GM21825 (cell line): ENCODE measurements at regions not wholly inside any gene's neighbourhood (a gene's known extent, or its start where the extent isn't known, plus 50 kb on each side); places are given as distances from the start of the nearest gene placed in this dataset.

Experiments
- ATAC-seq: cut with Tn5 transposase; IDR thresholded peaks from one replicate; pipeline ENCODE4 v1.9.1; 2021; ENCODE audit warnings: mild to moderate bottlenecking, moderate library complexity; ENCODE audit not compliant: unreplicated experiment

DNA sequence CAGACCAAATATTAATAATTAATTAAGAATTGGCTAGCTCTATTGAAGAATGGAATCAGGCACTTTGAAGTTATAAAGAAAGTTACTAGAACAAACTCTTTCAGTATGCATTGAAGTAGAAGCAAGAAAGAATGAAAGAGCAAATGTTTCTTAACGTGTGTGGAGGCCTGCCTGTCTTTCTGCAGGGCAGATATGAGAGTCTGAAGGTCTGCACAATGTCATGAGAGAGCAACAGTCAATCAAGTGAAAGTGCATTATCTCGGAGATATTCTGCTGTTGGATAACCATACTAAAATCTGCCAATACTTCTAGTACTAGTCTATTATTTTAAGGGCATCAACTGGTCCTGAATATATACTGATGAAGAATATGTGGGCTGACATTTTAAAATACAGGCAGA, 1270.8 kb downstream of the ZPLD1 start:
- ATAC-seq, result no peak

DNA sequence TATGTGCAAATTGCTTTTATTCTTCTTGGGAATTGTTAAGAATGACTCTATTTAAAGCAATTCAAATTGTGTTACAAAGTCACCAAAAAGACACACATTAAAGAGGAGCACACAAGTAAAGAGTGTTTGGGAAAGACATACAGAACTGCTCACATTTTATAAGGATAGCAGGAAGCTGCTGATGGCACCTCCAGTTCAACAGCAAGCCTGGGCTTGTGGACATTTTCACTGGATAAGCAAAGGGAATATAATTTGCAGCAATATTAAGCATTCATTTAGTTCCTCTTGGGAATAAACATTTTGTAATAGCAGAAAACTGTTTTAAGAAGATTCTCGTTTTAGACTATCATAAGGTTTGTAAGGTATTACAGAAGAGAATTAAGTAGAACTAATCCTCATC, 1271.9 kb downstream of the ZPLD1 start:
- ATAC-seq, result no peak

DNA sequence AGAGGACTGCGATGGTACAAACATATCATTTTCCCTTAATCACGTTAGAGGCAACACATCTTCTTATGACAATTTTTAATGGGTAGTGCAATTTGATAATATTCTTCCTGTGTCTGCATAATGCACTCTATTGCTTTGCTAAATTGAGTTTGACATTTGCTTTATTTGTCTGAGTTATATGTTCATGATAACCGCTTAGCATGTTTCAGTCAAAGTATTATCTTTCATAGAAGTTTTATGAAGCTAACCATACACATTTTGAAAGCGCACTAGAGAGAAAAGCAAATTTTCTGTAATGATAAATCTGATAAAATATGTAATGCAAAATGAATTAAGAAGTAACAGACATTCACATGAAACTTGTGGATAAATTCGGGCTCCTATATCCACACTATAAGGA, 1276.9 kb downstream of the ZPLD1 start:
- no peak for ATAC-seq

DNA sequence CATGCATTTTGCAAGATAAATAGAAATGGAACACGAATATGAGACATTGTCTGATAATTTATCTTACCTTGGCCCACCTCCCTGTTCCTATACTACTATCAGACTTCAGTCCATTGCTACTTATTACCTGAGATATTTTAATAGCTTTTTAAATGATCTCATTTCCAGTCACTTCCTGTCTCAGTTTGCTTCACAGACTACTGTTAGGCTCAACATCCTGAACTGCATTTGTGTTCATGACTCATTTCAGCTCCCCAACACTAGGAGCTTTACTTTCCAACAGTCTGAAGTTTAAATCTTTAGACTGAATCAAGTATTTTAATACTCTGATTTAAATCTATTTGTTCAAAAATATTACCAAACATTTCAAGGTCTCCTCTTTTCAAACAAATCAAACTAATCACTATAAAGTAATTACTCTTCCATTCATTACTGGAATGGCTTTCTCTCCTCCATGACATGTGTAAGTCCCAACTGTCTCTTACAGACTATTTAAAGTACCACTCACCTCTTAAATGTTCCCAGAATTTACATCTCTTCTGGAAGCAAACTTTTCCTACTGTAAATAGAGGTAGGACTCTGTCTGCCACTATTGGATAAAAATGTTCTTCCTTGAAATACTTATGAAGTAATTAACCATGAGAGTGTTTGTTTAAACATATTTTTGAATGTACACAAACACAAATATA, 1277.6 kb downstream of the ZPLD1 start:
- no peak for ATAC-seq

DNA sequence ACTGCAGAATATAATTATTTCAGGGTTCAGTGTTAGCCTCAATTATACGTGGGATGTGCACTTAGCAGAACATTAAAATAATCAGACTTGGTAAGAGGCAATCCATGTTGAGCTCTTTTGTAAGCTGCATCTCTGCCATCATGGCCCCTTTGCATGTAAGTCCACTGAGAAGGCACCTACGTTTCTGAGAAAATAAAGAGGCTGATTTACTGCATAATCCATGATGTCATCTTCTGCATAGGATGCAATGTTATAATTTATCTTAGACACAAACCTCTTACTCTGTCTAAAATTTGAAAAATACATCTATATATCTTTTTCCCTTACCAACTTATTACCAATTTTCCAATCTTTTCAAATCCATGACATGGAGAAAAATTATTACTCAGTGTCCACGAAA, 1294.7 kb downstream of the ZPLD1 start:
- no peak for ATAC-seq

DNA sequence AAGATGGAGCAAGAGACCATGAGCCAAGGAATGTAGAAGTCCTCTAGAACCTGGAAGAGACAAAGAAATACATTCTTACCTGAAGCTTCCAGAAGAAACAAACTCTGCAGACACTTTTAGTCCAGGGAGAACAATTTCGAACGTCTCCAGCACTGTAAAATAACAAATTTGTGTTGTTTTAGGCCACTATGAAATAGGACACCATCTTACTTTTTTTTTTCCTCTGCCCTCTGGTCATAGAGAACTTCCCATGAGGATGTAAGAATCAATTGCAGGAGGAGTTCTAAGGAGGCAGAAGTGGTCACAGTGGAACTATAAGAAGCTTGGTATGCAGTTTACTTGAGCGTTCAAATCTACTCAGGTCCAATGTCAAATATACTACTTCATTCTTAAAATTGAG, 1295.9 kb downstream of the ZPLD1 start:
- ATAC-seq, result no peak

DNA sequence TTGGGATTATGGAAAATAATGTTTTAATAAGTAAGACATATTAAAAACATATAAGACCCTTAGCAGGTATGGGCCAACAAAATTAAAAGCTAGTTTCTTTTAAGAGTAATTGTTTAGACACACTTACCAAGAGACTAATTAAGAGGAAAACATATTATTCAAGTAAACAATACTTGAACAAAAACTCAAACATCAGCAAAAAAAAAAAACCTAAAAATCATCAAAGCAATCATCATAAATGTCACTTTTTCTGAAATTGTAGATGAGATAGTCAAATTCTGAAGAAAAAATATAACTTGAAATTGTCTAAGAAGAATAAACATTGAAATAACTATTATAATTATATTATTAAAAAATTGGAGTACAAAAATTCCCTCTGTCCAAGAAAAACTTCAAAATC, 1318.2 kb downstream of the ZPLD1 start:
- ATAC-seq, result no peak

DNA sequence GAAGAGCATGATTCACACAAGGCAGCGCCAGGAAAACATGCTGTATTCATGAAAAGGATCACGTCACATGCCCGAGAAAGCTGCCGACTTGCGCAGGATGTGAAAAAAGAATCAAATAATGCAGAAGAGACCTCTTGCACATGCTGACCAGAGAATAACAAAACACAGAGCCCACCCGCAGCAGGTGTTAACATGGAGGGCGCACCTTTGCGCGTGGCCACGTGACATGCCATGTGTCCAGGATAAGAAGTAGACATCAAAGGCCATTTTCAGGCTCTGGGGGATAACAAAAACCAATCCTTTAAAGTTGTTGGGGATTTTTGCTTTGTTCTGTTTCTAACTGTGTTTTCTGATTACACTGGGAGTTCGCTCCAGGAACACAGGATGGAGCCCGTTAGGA, 1332.8 kb downstream of the ZPLD1 start:
- no peak for ATAC-seq

DNA sequence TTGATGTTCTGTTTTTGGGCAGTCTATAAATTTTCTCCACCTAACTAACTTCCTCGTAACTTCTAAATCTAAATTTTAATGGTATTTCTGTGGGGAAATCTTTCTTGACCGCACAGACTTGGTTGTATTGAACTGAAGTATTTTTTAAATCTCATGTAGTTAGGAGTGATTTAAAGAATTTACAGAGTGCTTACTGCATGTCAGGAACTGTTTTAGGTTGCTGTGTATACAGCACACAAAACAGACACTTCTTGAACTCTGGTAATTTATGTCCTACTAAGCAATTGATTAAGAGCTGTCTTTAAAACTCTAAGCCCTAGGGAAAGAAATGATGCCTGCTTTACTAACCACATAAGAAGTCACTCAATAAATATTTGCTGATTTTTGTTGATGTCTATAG, 1350.2 kb downstream of the ZPLD1 start:
- ATAC-seq, result no peak

DNA sequence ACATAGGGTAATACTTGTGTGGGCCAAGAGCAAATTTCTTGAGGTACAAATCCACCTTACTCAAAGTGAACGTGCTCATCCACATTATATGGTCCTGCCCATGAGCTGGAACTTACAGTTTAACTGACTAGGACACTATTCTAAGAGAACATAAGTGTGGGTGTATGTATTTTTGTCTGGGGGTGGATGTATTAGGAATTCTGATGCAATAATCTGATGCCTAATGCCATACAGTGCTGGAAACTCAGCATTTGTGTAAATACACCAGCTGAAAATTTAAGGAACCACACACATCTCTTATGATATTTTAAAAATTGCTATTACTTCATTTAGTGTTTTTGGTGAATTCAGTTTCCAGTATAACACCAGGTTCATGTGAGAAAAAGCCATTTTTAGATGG, 1350.7 kb downstream of the ZPLD1 start:
- no peak for ATAC-seq

DNA sequence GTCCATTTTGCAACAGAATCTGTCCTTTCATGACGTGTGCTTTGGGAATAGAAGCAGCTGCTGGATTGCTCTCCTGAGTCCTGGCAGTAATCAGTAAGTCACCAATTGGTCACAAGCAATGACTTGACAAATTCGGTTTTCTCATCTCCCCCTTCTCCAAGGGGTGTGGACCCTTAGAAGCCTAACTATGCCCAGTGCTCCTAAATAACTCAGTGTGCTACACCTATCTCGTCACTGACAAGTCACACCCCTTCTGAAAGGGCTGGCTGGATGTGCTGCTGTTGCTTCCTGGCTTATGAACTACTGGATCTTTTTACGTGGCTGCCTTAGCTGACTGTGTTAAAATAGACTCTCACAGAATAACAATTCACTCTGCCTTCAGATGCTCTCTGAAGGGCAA, 1351.5 kb downstream of the ZPLD1 start:
- ATAC-seq, result no peak

DNA sequence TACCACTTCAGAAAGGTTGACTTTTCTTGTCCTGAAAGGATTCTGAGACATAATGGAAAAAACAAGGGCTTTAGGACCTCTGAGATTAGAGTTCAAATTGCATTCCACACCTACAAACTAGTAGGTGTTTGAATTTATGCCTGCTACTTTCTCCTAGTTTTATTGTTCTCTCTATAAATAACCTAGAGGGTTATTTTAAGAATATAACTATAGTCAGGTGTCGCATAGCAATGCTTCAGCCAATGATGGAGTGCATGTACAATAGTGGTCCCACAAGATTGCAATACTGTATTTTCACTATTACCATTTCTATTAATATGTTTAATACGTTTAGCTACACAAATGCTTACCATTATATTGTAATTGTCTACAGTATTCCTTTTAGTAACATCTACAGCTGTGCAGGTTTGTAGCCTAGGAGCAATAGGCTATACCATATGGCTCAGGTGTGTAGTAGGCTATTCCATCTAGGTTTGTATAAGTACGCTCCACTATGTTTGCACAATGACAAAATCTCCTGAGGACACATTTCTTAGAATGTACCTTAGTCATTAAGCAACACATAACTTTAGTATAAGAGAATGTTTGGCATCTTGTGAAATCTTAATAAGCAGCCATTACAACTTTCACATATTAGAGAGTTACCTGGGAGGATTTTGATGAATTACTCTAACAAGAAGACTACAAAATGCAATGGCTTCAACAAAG, 1352.5 kb downstream of the ZPLD1 start:
- ATAC-seq, result no peak

DNA sequence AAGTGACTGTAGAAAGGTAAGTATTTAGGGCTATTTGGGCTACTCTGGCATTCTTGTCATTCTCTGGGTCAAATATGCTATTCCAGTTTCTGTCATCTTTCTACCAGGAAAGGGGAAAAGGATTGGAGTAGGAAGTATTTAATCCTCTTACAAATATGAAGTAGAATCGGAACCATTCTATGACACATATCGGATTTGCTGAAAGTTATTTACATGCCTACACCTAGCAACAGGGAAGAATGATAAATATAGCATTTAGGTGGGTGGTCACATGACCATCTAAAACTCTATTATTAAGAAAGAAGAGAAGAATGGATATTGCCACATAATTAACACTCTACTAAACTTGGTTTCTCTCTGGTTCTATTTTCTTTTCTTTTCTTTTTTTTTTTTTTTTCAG, 1353.1 kb downstream of the ZPLD1 start:
- ATAC-seq, result no peak

DNA sequence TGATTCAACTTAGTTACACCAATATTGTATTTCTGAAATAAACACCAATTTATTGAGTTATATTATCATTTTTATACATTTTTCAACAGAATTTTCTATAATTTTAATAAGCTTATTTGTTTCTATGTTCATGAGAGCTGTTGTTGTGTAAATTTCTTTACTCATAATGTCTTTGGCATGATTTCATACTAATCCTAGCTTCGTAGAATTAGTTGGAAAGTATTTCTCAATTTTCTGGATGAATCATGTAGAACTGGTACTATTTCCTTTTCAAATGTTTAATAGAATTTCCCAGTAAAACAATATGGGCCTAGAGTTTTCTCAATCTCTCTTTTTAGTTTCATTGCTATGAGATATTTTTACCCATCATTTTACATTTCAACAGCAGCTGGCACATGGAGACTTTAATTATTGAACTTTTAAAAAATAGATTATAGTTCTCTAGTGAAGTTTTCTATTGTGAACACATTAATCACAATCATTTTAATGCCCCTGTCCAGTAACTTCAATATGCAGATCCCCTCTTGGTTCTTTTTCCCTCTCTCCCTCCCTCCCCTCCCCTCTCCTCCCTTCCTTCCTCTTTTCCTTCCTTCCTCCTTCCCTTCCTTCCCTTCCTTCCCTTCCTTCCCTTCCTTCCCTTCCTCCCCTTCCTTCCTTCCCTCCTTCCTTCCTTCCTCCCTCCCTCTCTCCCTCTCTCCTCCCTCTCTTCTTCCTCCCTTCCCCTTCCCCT, 1357.1 kb downstream of the ZPLD1 start:
- no peak for ATAC-seq

DNA sequence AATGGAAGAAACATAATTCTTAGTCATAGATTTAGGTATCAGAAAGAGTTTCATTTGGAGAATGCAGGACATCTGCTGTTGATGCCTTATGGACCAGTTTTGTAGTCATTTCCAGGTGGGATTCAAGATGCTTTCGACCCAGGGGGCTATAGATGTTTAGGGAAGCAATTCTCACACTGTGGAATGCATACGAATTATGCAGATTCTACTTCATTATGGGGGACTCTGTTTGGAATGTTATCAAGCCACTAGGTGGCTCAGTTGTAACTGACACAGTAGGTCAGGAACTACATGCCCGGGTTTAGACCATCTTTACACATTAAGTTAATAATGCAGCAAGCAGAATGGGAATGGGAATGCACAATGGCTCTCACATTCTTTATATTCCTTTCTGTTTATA, 1359.8 kb downstream of the ZPLD1 start:
- no peak for ATAC-seq

DNA sequence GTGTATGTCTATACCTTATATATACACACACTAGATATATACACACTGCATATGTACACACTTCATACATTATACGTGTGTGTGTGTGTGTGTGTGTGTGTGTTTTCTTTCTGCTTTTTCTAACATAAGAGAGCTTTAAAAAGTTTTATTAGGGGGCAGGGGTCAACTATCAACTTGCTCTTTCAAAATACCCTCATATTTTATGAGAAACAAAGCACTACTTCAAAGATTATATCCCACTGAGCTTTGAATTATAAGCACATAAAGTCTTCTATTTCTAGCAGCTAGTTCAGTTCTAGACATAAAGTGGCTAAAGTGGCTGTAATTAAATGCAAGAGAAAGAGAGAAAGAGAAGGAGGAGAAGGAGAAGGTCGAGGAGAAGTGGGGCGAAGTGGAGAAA, 1361.3 kb downstream of the ZPLD1 start:
- no peak for ATAC-seq

DNA sequence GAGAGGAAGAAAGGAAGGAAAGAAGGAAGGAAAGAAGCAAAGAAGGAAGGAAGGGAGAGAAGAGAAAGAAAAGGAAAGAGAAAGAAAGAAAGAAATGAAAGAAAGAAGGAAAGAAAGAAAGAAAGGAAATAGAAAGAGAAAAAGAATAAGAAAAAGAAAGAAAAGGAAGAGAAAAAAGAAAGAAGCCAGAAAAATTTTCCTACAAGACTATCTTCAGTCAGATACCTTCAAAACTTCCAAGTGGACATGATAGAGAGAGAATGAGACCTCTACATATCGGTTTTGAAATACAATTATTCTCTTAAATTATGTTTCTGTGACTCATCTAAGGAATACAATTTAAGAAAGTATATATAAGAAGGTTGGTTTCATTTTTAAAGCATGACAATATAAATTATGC, 1369.0 kb downstream of the ZPLD1 start:
- no peak for ATAC-seq

DNA sequence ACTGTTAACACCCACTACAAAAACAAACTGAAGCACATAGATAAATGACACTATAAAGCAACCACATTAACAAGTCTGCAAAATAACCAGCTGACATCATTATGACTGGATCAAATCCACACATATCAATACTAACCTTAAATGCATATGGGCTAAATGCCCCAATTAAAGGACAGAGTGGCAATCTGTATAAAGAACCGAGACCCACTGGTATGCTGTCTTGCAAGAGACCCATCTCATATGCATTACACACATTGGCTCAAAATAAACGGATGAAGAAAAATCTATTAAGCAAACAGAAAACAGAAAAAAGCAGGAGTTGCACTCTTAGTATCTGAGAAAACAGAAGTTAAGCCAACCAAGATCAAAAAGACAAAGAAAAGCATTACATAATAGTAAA, 1375.4 kb downstream of the ZPLD1 start:
- no peak for ATAC-seq

DNA sequence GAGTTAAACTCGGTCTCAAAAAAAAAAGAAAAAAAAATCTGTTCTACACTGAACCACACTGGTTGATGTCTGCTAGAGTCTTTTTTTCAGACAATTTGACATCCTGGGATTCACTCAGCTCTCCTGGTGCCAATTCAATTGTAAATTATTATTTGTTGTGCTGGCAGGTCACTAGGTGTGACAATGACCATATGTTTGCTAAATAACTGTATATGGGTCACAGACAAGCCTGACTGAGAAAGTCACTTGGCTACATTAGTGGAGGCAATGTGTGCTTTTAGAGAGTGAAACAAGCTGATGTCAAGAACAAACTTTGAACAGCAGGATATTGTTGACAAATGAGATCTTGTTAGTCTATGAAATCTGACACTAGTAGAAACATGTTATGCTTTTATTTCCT, 1379.1 kb downstream of the ZPLD1 start:
- no peak for ATAC-seq

DNA sequence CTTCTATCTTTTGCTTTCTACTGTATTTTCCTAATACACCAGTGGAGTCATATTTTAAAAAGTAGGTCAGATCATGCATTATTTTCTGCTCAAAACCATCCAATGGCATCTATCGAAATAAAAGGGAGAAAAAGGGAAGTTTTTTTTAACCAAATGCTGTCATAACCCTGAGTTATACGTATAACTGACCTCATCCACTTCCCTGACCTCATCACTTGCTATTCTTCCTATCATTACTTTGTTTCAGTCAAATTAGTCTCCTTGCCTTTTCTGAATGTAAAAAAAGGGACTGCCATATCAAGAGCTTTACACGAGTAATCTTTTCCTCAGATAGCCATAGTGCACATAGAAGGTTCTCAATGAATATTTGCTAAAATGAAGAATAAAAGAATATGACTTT, 1383.6 kb downstream of the ZPLD1 start:
- no peak for ATAC-seq

DNA sequence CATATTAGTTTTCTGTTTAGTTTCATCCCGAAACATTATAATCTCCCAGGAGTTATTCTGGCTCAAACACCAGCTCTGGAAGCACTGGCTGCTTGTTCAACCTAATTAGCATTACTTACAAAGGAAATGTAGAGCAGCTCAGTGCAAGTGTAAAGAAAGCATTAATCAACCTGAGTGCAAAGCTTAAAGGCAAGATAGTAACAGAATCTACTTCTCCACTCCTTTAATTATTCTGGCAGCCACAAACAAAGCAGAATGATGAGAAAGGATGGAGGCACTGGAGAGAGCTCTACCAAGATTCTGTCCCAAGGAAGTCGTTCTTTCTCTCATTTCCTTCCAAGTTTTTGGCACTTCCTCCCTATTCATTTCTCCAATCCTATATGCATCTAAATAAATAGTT, 1384.0 kb downstream of the ZPLD1 start:
- ATAC-seq, result no peak

DNA sequence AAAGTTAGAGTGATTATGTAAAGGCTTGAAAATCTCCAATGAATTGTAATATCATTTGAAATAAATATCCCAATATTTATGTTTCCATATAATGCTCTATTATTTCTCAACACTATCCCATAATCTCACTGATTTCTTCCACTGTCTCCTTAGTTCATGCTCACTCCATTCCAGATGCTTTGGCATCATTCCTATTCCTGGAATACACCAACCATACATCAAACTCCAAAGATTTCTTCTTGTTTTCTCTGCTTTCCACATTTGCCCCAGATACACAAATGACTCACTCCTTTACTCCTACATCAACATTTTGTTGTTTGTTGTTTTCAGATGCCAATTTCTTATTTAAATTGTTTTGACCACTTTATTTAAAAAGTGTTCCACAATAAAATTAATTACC, 1390.8 kb downstream of the ZPLD1 start:
- ATAC-seq, result no peak
